HG02884 (cell line): ENCODE measurements at regions not wholly inside any gene's neighbourhood (a gene's known extent, or its start where the extent isn't known, plus 50 kb on each side); places are given as distances from the start of the nearest gene placed in this dataset.

Experiments used
- ATAC-seq: cut with Tn5 transposase; IDR thresholded peaks from one replicate; pipeline ENCODE4 v1.9.1; 2021; ENCODE audit warnings: mild to moderate bottlenecking, moderate library complexity; ENCODE audit not compliant: unreplicated experiment

DNA sequence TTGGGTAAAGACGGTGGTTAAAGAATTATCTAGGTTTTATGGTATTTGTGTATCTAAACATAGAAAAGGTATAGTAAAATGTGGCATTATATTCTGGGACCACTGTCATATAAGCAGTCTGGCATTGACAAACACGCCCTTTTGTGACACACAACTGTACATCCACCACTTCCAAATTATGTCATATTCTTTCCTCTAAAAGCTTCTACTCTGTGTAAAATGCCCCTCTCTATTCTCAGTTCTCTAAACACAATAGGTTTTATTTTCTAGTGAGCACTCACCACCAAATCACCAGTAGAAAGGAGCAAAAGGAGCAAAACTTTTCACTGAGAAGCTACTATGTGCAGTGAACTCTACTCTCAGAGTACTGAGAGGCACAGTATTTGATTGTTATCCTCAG lies 88.1 kb upstream of the PIEZO2 start:
- no peak for ATAC-seq

DNA sequence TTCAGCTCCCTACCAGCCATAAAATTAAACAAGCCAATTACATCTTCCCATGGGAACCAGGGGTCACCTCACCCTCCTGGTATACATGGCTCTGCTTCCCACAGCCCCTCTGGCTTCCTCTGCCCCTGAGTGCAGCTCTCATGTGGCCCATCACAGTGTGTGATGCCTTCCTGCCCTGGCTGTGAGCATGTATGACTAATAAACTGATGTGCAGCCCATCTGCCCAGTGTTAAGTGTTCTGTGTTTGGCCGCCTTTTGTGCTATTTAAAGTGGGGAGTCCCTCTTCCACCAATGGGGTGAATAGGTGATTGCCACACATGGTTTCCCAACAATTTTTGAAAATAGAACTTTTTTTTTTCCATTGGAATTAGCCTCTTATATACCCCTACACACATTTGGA lies 87.7 kb upstream of the PIEZO2 start:
- ATAC-seq, result no peak

DNA sequence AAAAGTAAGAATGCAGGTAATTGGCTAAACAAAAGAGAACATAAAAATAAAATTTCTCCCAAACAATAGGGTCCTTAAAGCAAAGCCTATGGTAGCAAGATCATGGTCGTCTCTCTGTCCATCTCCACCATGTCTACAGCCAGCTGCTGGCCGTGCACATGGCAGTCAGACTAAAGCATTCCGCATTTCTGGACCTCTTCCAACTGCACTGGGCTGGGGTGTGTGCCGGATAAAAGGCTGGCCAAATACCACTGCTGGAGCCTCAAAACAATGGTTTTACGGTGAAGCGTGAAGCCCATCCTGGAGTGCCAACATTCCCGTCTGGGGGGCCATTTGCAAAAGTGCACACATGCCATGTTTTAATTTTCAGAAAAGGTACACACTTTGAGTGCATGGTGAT lies 74.8 kb upstream of the PIEZO2 start:
- no peak for ATAC-seq

DNA sequence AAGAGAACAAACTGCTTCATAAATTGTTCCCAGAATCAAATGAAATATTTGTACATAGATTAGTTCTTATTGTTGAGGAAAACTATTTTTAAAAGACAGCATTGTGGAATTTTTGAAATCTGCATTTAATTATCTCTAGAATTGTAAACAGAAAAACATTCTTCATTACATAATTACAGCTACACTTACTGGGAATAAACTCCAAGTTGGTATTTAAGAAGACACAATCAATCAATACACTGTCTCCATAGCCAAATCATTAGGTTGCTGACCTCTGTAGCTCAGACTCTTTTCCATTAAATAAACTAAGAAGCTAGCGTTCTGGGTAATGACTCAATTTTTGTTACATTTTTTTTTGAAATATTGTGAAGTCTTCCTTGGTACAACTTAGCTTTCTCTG lies 70.2 kb upstream of the PIEZO2 start:
- ATAC-seq, result no peak

DNA sequence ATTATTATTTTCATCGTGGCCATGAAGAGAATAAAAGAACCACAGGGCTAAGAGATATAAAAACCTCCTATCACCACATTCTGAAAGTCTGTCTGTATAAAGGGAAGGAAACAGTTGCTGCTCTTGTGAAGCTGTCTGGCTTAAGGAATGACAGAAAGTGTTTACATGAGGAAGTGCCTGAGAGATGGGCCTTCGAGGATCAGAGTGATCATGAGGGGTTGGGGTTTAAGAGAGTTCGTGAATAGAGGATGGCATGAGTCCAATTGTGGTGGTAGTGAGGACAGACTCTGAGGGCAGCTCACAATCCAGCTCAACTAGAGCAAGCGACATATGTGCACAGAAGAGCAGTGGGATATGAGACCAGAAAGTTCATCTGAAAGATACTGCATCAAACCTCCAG lies 65.8 kb upstream of the PIEZO2 start:
- no peak for ATAC-seq

DNA sequence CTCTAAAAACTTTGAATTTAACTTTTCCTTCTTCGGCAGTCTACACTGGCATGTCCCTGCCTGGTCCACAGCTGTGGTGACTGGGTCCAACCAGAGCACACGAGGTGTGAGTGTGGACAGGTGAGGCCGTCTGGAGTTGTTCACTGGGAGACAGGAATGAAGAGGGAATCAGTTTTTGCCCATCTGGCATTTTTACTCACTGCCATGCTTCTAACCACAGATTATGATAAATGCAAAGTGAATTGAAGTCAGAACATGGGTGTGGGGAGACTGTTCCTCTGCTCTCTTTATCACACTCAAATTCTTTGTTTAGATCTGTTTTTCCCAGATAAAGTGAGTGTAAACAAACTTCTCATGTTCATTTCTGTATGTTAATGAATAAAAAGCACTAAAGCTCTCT lies 54.7 kb upstream of the PIEZO2 start:
- no peak for ATAC-seq

DNA sequence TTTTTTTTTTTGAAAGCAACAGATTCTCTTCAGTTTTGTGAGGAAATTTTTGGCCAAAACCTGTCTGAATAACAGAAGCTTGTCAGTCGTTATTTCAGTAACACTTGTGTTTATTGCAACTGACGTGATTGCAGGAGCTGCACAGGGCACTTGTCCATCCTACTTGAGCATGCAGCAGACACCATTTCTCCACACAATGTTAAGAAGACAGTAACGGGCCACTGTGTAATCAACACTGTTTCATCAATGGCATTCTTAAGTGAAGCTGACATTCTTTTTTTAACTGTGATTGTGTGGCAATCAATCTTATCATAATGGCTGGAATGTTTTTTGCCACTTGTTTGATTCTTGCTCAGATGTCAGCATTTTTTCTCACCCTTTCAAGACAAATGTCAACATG lies 50.1 kb upstream of the PIEZO2 start:
- ATAC-seq, result no peak
